H1 (cell line): ENCODE measurements at regions not wholly inside any gene's neighbourhood (a gene's known extent, or its start where the extent isn't known, plus 50 kb on each side); places are given as distances from the start of the nearest gene placed in this dataset.

Experiments used
- CTCF ChIA-PET: fragments of 300-600 bp; sonication (Branson Sonifier 250); formaldehyde crosslinking; loops from one replicate; lab custom pipeline; 2021; ENCODE audit not compliant: partially characterized antibody; lab: Charles Lee
- POLR2A ChIA-PET: fragments of 300-600 bp; sonication (Branson Sonifier 250); formaldehyde crosslinking; loops from one replicate; lab custom pipeline; 2021; ENCODE audit warnings: inconsistent platforms; ENCODE audit not compliant: partially characterized antibody; lab: Charles Lee
- DNase-seq, 2 experiments: peaks; one replicate each; pipeline versions ENCODE4 v3.0.0 to v3.0.0-alpha.2; 2010 to 2022; ENCODE audit warnings: low spot score in 2 of 2, low read depth in 1 of 2, mixed read lengths in 1 of 2
- FAIRE-seq: peaks from 2 replicates; lab custom pipeline; 2011; peaks lifted over from hg19 to GRCh38; lab: Jason Lieb, UNC
- H2AFZ ChIP-seq: 2 replicates; pipeline ENCODE4 v1.8.1; 2012; ENCODE audit warnings: low read length, inconsistent platforms
- H2AK5ac ChIP-seq: 2 replicates; pipeline ENCODE4 v1.6.1; 2013; ENCODE audit warnings: low read depth, low read length
- H2BK120ac ChIP-seq: replicated peaks from 2 replicates; pipeline ENCODE3; 2013; ENCODE audit warnings: low read depth, low read length, inconsistent platforms
- H2BK12ac ChIP-seq: 2 replicates; pipeline ENCODE4 v1.6.1; 2013; ENCODE audit warnings: low read depth, low read length
- H2BK15ac ChIP-seq: 2 replicates; pipeline ENCODE4 v1.6.1; 2013; ENCODE audit warnings: low read length
- H2BK20ac ChIP-seq: 2 replicates; pipeline ENCODE4 v1.6.1; 2013; ENCODE audit warnings: low read length
- H2BK5ac ChIP-seq: 2 replicates; pipeline ENCODE4 v1.6.1; 2013; ENCODE audit warnings: low read depth, low read length
- H3K14ac ChIP-seq: 2 replicates; pipeline ENCODE4 v1.6.1; 2013; ENCODE audit warnings: inconsistent platforms; ENCODE audit not compliant: insufficient read length
- H3K18ac ChIP-seq: 2 replicates; pipeline ENCODE4 v1.6.1; 2013; ENCODE audit warnings: low read length; ENCODE audit errors: extremely low read depth
- H3K23ac ChIP-seq: 2 replicates; pipeline ENCODE4 v1.6.1; 2013; ENCODE audit warnings: inconsistent platforms; ENCODE audit not compliant: insufficient read length
- H3K23me2 ChIP-seq: 2 replicates; pipeline ENCODE4 v1.6.1; 2013; ENCODE audit warnings: low read depth, low read length
- H3K27ac ChIP-seq: 2 replicates; pipeline ENCODE4 v1.6.1; 2011; ENCODE audit warnings: low read depth, low read length, inconsistent platforms
- H3K27me3 ChIP-seq, 4 experiments: replicated peaks in 1 of 4; 1 replicate in 1 of 4; 2 replicates in 3 of 4; pipeline versions ENCODE4 v1.6.1 to v1.8.1; 2011 to 2013; ENCODE audit warnings: low read length in 3 of 4, mild to moderate bottlenecking in 3 of 4, inconsistent platforms in 2 of 4, mixed read lengths in 2 of 4, moderate library complexity in 1 of 4; ENCODE audit not compliant: control insufficient read depth in 3 of 4, insufficient read depth in 3 of 4; ENCODE audit errors: extremely low read depth in 1 of 4
- H3K36me3 ChIP-seq, 4 experiments: 2 replicates each; pipeline versions ENCODE4 v1.6.1 to v1.8.1; 2011 to 2013; ENCODE audit warnings: mild to moderate bottlenecking in 4 of 4, low read length in 3 of 4, moderate library complexity in 2 of 4, control low read depth in 1 of 4, inconsistent platforms in 1 of 4; ENCODE audit not compliant: insufficient read depth in 4 of 4, control insufficient read depth in 2 of 4
- H3K4ac ChIP-seq: replicated peaks from 2 replicates; pipeline ENCODE3; 2013; ENCODE audit warnings: low read length, low read depth, mixed read lengths, inconsistent platforms; ENCODE audit not compliant: insufficient read length
- H3K4me1 ChIP-seq, 4 experiments: replicated peaks in 1 of 4; 1 replicate in 1 of 4; 2 replicates in 3 of 4; pipeline versions ENCODE4 v1.6.1 to v1.8.1; 2011 to 2013; ENCODE audit warnings: low read length in 3 of 4, inconsistent platforms in 2 of 4, mixed read lengths in 1 of 4; ENCODE audit not compliant: insufficient read depth in 4 of 4, control insufficient read depth in 3 of 4
- H3K4me2 ChIP-seq, 2 experiments: 2 replicates each; pipeline versions ENCODE4 v1.6.1 to v1.8.1; 2011 to 2013; ENCODE audit warnings: low read depth in 2 of 2, low read length in 2 of 2, control low read depth in 1 of 2, inconsistent platforms in 1 of 2, mild to moderate bottlenecking in 1 of 2; ENCODE audit not compliant: insufficient read depth in 1 of 2
- H3K4me3 ChIP-seq, 4 experiments: fragments of 200-600, 300-600 bp in 1 of 4; sonication (generic), shearing (Covaris generic), sonication (Bioruptor Twin) in 1 of 4; 2 replicates each; pipeline versions ENCODE4 v1.5.1 to v1.8.1; 2011 to 2016; ENCODE audit warnings: low read length in 4 of 4, low read depth in 3 of 4, control low read depth in 2 of 4, inconsistent platforms in 2 of 4, mild to moderate bottlenecking in 2 of 4, mixed read lengths in 1 of 4, moderate library complexity in 1 of 4; ENCODE audit not compliant: insufficient read depth in 2 of 4; ENCODE audit errors: extremely low read depth in 1 of 4
- H3K56ac ChIP-seq: replicated peaks from 2 replicates; pipeline ENCODE3; 2013; ENCODE audit warnings: low read depth, mild to moderate bottlenecking, mixed read lengths, low read length, inconsistent platforms; ENCODE audit not compliant: insufficient read length
- H3K79me1 ChIP-seq: 2 replicates; pipeline ENCODE4 v1.6.1; 2013; ENCODE audit warnings: low read depth, low read length, control low read depth
- H3K79me2 ChIP-seq, 2 experiments: 2 replicates each; pipeline versions ENCODE4 v1.6.1 to v1.8.1; 2012 to 2013; ENCODE audit warnings: low read length in 2 of 2, mild to moderate bottlenecking in 2 of 2, inconsistent platforms in 1 of 2; ENCODE audit not compliant: insufficient read depth in 2 of 2, control insufficient read depth in 1 of 2
- H3K9ac ChIP-seq, 4 experiments: replicated peaks in 1 of 4; 1 replicate in 1 of 4; 2 replicates in 3 of 4; pipeline versions ENCODE4 v1.6.1 to v1.8.1; 2011 to 2013; ENCODE audit warnings: low read depth in 3 of 4, low read length in 3 of 4, control low read depth in 2 of 4, mild to moderate bottlenecking in 2 of 4, moderate library complexity in 2 of 4, inconsistent platforms in 1 of 4; ENCODE audit errors: extremely low read depth in 1 of 4
- H3K9me3 ChIP-seq, 2 experiments: 2 replicates each; pipeline versions ENCODE4 v1.6.1 to v1.8.1; 2012 to 2013; ENCODE audit warnings: mild to moderate bottlenecking in 2 of 2, moderate library complexity in 2 of 2, control low read depth in 1 of 2, inconsistent platforms in 1 of 2, low read depth in 1 of 2, low read length in 1 of 2, mixed read lengths in 1 of 2; ENCODE audit not compliant: insufficient read depth in 2 of 2
- H4K20me1 ChIP-seq, 2 experiments: replicated peaks in 1 of 2; 2 replicates each; pipeline versions ENCODE3 to v1.8.1; 2011 to 2013; ENCODE audit warnings: inconsistent platforms in 2 of 2, low read length in 2 of 2, mild to moderate bottlenecking in 1 of 2; ENCODE audit not compliant: insufficient read depth in 2 of 2, control insufficient read depth in 1 of 2
- H4K5ac ChIP-seq: 2 replicates; pipeline ENCODE4 v1.6.1; 2013; ENCODE audit warnings: low read length, low read depth, mixed read lengths, inconsistent platforms; ENCODE audit not compliant: insufficient read length
- H4K8ac ChIP-seq: 2 replicates; pipeline ENCODE4 v1.8.0; 2013; ENCODE audit warnings: mild to moderate bottlenecking, moderate library complexity, low read length, inconsistent platforms; ENCODE audit not compliant: insufficient read depth; ENCODE audit errors: extremely low read depth
- H4K91ac ChIP-seq: replicated peaks from 2 replicates; pipeline ENCODE3; 2013; ENCODE audit warnings: low read length, mixed read lengths, inconsistent platforms; ENCODE audit not compliant: insufficient read length
- JUND ChIP-seq: IDR thresholded peaks from 2 replicates; pipeline ENCODE4 v1.6.1; 2011; ENCODE audit warnings: mild to moderate bottlenecking, improper control_type of control experiment, low read length
- WGBS, 2 experiments: shearing (Covaris generic) in 1 of 2; methylation state at CpG; one replicate each; pipeline versions ENCODE4 v1.1.6 to v1.1.7; 2013 to 2015; ENCODE audit warnings: low lambda C conversion rate in 2 of 2, mixed read lengths in 2 of 2, inconsistent platforms in 1 of 2, low coverage in 1 of 2, missing lambda C conversion rate in 1 of 2; ENCODE audit not compliant: insufficient replicate concordance in 2 of 2, insufficient coverage in 1 of 2, insufficient read length in 1 of 2; ENCODE audit errors: extremely low coverage in 1 of 2, missing lambda C conversion rate in 1 of 2; 5-methylcytosine and 5-hydroxymethylcytosine counted together

DNA sequence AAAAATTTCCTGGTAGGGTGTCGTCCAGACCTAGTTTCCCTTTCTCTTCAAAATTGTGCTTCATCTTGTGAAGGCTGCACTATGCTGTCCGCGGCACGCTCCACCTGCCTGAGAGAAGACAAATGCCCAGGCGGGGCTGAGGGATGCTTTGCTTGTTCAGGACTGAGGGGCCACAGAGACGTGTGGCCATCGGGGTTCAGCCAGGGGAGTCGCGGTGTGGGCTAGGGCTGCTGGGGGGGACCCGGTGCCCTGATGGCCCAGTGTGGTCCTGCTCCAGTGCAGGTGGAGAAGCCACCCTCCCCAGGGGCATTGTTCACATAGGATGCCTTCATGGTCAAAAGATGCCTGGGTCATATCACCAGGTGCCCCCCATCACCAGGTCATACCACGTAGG is 107.8 kb upstream of the SHH start:
- H3K36me3 ChIP-seq = no peaks in the 10 kb centered on the region
- no peak overlapping the region for H2AK5ac ChIP-seq
- H2AFZ ChIP-seq = no peak overlapping the region
- H3K27ac ChIP-seq = no peak overlapping the region
- peaks cover 0 to 9% (median 6%) of the 10 kb centered on the region in 4 experiments; a peak in 4 of 7 replicates for H3K4me1 ChIP-seq
- H2BK120ac ChIP-seq = no peak overlapping the region
- no peak for TF ChIP-seq JUND
- TF ChIP-seq, all 59 proteins: peak for 0
- peaks cover 6% of the 10 kb centered on the region; the same call in 1 of the 2 replicates for H3K23me2 ChIP-seq
- H3K9me3 ChIP-seq = no peaks in the 10 kb centered on the region
- no peak overlapping the region for H4K5ac ChIP-seq
- no peak overlapping the region for H3K14ac ChIP-seq
- H3K56ac ChIP-seq = no peak overlapping the region
- H2BK15ac ChIP-seq = no peak overlapping the region
- CTCF ChIA-PET = no interaction called here
- H2BK12ac ChIP-seq = no peak overlapping the region
- H4K20me1 ChIP-seq = peaks cover 0 to 5% of the 10 kb centered on the region in 2 experiments
- H3K4me3 ChIP-seq = no peak overlapping the region
- no peak for DNase-seq
- H4K8ac ChIP-seq = no peak overlapping the region
- H3K23ac ChIP-seq = no peak overlapping the region
- no peak for FAIRE-seq
- H2BK20ac ChIP-seq = no peak overlapping the region
- no peak overlapping the region for H3K4ac ChIP-seq
- POLR2A ChIA-PET = no interaction called here
- no peak overlapping the region for H2BK5ac ChIP-seq
- peaks cover 3% of the 10 kb centered on the region; the same call in 1 of the 2 replicates for H3K79me1 ChIP-seq
- no peak overlapping the region for H4K91ac ChIP-seq
- H3K18ac ChIP-seq = no peak overlapping the region
- H3K79me2 ChIP-seq = no peaks in the 10 kb centered on the region
- no peak overlapping the region for H3K9ac ChIP-seq
- H3K4me2 ChIP-seq = no peak overlapping the region
- WGBS, 2 experiments = 89% methylated on average over 11 of the region's 11 CpGs; no CpG with 5 or more reads in 1 of the 2 experiments
- no peaks in the 10 kb centered on the region for H3K27me3 ChIP-seq
